BLaER1 treated with 17β-estradiol and CSF1 and Interleukin-3, amounts not matched to agents 10 nM and 100 nM (cell line): ENCODE measurements at regions not wholly inside any gene's neighbourhood (a gene's known extent, or its start where the extent isn't known, plus 50 kb on each side); places are given as distances from the start of the nearest gene placed in this dataset.

Source experiments
- H3K27ac ChIP-seq, 11 experiments: shearing (Covaris generic); formaldehyde crosslinking; 2 replicates each; pipeline ENCODE4 v1.8.1; 2022
- H3K27me3 ChIP-seq, 11 experiments: shearing (Covaris generic); formaldehyde crosslinking; 2 replicates each; pipeline ENCODE4 v1.8.1; 2022
- H3K36me3 ChIP-seq, 11 experiments: shearing (Covaris generic); formaldehyde crosslinking; 2 replicates each; pipeline ENCODE4 v1.8.1; 2022
- H3K4me1 ChIP-seq, 10 experiments: shearing (Covaris generic); formaldehyde crosslinking; 2 replicates each; pipeline ENCODE4 v1.8.1; 2022
- H3K4me2 ChIP-seq, 11 experiments: shearing (Covaris generic); formaldehyde crosslinking; 2 replicates each; pipeline ENCODE4 v1.8.1; 2022
- H3K4me3 ChIP-seq, 10 experiments: shearing (Covaris generic); formaldehyde crosslinking; 2 replicates each; pipeline ENCODE4 v1.8.1; 2022
- H3K9ac ChIP-seq, 11 experiments: shearing (Covaris generic); formaldehyde crosslinking; 2 replicates each; pipeline ENCODE4 v1.8.1; 2022
- H3K9me3 ChIP-seq, 11 experiments: shearing (Covaris generic); formaldehyde crosslinking; replicated peaks in 1 of 11; 2 replicates each; pipeline ENCODE4 v1.8.1; 2022
- H4K20me1 ChIP-seq, 11 experiments: shearing (Covaris generic); formaldehyde crosslinking; 2 replicates each; pipeline ENCODE4 v1.8.1; 2022
- Cebpa-rat ChIP-seq, 11 experiments: shearing (Covaris generic); IDR thresholded peaks; 2 replicates each; pipeline ENCODE4 v1.8.1; 2022

GRCh38 chr18:41553716-41554115, 401.3 kb upstream of the PIK3C3 start:
- no peak for TF ChIP-seq Cebpa-rat (IDR thresholded peaks at IDR 0.05)
- Histone ChIP-seq H3K27ac (no peak overlapping the region), H3K36me3 (no peaks in the 10 kb centered on the region), H3K4me3 (no peak overlapping the region), H3K4me1 (no peaks in the 10 kb centered on the region), H3K27me3 (no peaks in the 10 kb centered on the region), H3K4me2 (no peak overlapping the region), H4K20me1 (no peaks in the 10 kb centered on the region), H3K9ac (no peak overlapping the region), H3K9me3 (no peaks in the 10 kb centered on the region)

- Histone ChIP-seq H4K20me1 (no peaks in the 10 kb centered on the region), H3K27ac (no peak overlapping the region), H3K36me3 (no peaks in the 10 kb centered on the region), H3K4me3 (no peak overlapping the region), H3K9ac (no peak overlapping the region), H3K4me1 (no peaks in the 10 kb centered on the region), H3K4me2 (no peak overlapping the region), H3K9me3 (no peaks in the 10 kb centered on the region), H3K27me3 (no peaks in the 10 kb centered on the region)
- TF ChIP-seq Cebpa-rat (IDR thresholded peaks at IDR 0.05): no peak
Measured at GRCh38 chr18:41548521-41549260, 406.3 kb upstream of the PIK3C3 start.

GRCh38 chr18:41545091-41545888, 409.7 kb upstream of the PIK3C3 start:
- no peak overlapping the region for H3K9ac ChIP-seq
- no peaks in the 10 kb centered on the region for H3K36me3 ChIP-seq
- no peaks in the 10 kb centered on the region for H3K4me1 ChIP-seq
- TF ChIP-seq Cebpa-rat (IDR thresholded peaks at IDR 0.05): no peak
- H3K27ac ChIP-seq: no peak overlapping the region
- no peaks in the 10 kb centered on the region for H3K27me3 ChIP-seq
- no peaks in the 10 kb centered on the region for H3K9me3 ChIP-seq
- H3K4me2 ChIP-seq: no peak overlapping the region
- H3K4me3 ChIP-seq: no peak overlapping the region
- no peaks in the 10 kb centered on the region for H4K20me1 ChIP-seq

- no peaks in the 10 kb centered on the region for H3K27me3 ChIP-seq
- no peak for TF ChIP-seq Cebpa-rat (IDR thresholded peaks at IDR 0.05)
- no peaks in the 10 kb centered on the region for H4K20me1 ChIP-seq
- peaks cover 0 to 6% (median 0%) of the 10 kb centered on the region in 10 experiments; a peak in 2 of 20 replicates for H3K4me1 ChIP-seq
- H3K27ac ChIP-seq: no peak overlapping the region
- H3K9me3 ChIP-seq: no peaks in the 10 kb centered on the region
- H3K9ac ChIP-seq: no peak overlapping the region
- H3K4me2 ChIP-seq: no peak overlapping the region
- no peaks in the 10 kb centered on the region for H3K36me3 ChIP-seq
- no peak overlapping the region for H3K4me3 ChIP-seq
Measured at GRCh38 chr18:41543815-41544214, 411.2 kb upstream of the PIK3C3 start.

GRCh38 chr18:41540237-41540871, 414.7 kb upstream of the PIK3C3 start:
- H3K9me3 ChIP-seq: no peaks in the 10 kb centered on the region
- H3K27me3 ChIP-seq: no peaks in the 10 kb centered on the region
- H3K36me3 ChIP-seq: no peaks in the 10 kb centered on the region
- H4K20me1 ChIP-seq: no peaks in the 10 kb centered on the region
- TF ChIP-seq Cebpa-rat (IDR thresholded peaks at IDR 0.05): no peak
- H3K4me3 ChIP-seq: no peak overlapping the region
- peaks cover 0 to 7% (median 0%) of the 10 kb centered on the region in 10 experiments; a peak in 2 of 20 replicates for H3K4me1 ChIP-seq
- no peak overlapping the region for H3K9ac ChIP-seq
- H3K27ac ChIP-seq: no peak overlapping the region
- H3K4me2 ChIP-seq: no peak overlapping the region

GRCh38 chr18:41538751-41539150, 416.3 kb upstream of the PIK3C3 start:
- Histone ChIP-seq H3K4me2 (0 out of 22 replicates have a peak overlapping the region, but pooled peaks of 1 of the 11 experiments have one; percentile 33), H3K4me3 (no peak overlapping the region), H3K36me3 (no peaks in the 10 kb centered on the region), H3K4me1 (peaks cover 0 to 7% (median 0%) of the 10 kb centered on the region in 10 experiments; a peak in 2 of 20 replicates), H4K20me1 (no peaks in the 10 kb centered on the region), H3K9me3 (no peaks in the 10 kb centered on the region), H3K9ac (no peak overlapping the region), H3K27me3 (no peaks in the 10 kb centered on the region), H3K27ac (no peak overlapping the region)
- TF ChIP-seq Cebpa-rat (IDR thresholded peaks at IDR 0.05): no peak

- Histone ChIP-seq H3K27ac (no peak overlapping the region), H3K9ac (no peak overlapping the region), H3K27me3 (no peaks in the 10 kb centered on the region), H3K36me3 (no peaks in the 10 kb centered on the region), H4K20me1 (no peaks in the 10 kb centered on the region), H3K4me3 (no peak overlapping the region), H3K4me2 (no peak overlapping the region), H3K9me3 (no peaks in the 10 kb centered on the region), H3K4me1 (peaks cover 0 to 7% (median 0%) of the 10 kb centered on the region in 10 experiments; a peak in 2 of 20 replicates)
- TF ChIP-seq Cebpa-rat (IDR thresholded peaks at IDR 0.05): no peak
Measured at GRCh38 chr18:41537666-41538065, 417.4 kb upstream of the PIK3C3 start.

GRCh38 chr18:41532344-41533086, 422.5 kb upstream of the PIK3C3 start:
- peaks cover 0 to 8% (median 0%) of the 10 kb centered on the region in 10 experiments; a peak in 5 of 20 replicates for H3K4me1 ChIP-seq
- no peak overlapping the region for H3K9ac ChIP-seq
- H4K20me1 ChIP-seq: no peaks in the 10 kb centered on the region
- no peak overlapping the region for H3K4me2 ChIP-seq
- no peaks in the 10 kb centered on the region for H3K9me3 ChIP-seq
- TF ChIP-seq Cebpa-rat (IDR thresholded peaks at IDR 0.05): no peak
- no peaks in the 10 kb centered on the region for H3K27me3 ChIP-seq
- no peak overlapping the region for H3K27ac ChIP-seq
- H3K4me3 ChIP-seq: no peak overlapping the region
- H3K36me3 ChIP-seq: no peaks in the 10 kb centered on the region

GRCh38 chr18:41530970-41531369, 424.1 kb upstream of the PIK3C3 start:
- no peak overlapping the region for H3K4me2 ChIP-seq
- no peaks in the 10 kb centered on the region for H4K20me1 ChIP-seq
- H3K4me3 ChIP-seq: no peak overlapping the region
- H3K27me3 ChIP-seq: no peaks in the 10 kb centered on the region
- H3K27ac ChIP-seq: no peak overlapping the region
- H3K9me3 ChIP-seq: no peaks in the 10 kb centered on the region; a peak in 1 of 22 replicates
- H3K4me1 ChIP-seq: peaks cover 0 to 8% (median 0%) of the 10 kb centered on the region in 10 experiments; a peak in 5 of 20 replicates
- no peak for TF ChIP-seq Cebpa-rat (IDR thresholded peaks at IDR 0.05)
- H3K36me3 ChIP-seq: no peaks in the 10 kb centered on the region
- no peak overlapping the region for H3K9ac ChIP-seq
